Type B pancreatic cell (in vitro differentiated cells): ENCODE measurements at regions not wholly inside any gene's neighbourhood (a gene's known extent, or its start where the extent isn't known, plus 50 kb on each side); places are given as distances from the start of the nearest gene placed in this dataset.

Experiments used
- DNase-seq: peaks from one replicate; pipeline ENCODE4 v3.0.0; 2021; ENCODE audit warnings: mixed read lengths; ENCODE audit not compliant: unreplicated experiment; ENCODE audit errors: extremely low spot score
- H3K27ac Mint-ChIP-seq: 2 replicates; pipeline ENCODE4 v1.8.0; 2021; ENCODE audit warnings: mild to moderate bottlenecking, mixed read lengths
- H3K27me3 Mint-ChIP-seq: 2 replicates; pipeline ENCODE4 v1.8.0; 2021; ENCODE audit warnings: mixed read lengths
- H3K36me3 Mint-ChIP-seq: 2 replicates; pipeline ENCODE4 v1.8.0; 2021; ENCODE audit warnings: mixed read lengths
- H3K4me1 Mint-ChIP-seq: one replicate; pipeline ENCODE4 v1.8.0; 2021; ENCODE audit warnings: mixed read lengths; ENCODE audit not compliant: unreplicated experiment
- H3K4me3 Mint-ChIP-seq: 2 replicates; pipeline ENCODE4 v1.8.0; 2021; ENCODE audit warnings: mild to moderate bottlenecking, mixed read lengths
- H3K9me3 Mint-ChIP-seq: 2 replicates; pipeline ENCODE4 v1.8.0; 2021; ENCODE audit warnings: mixed read lengths
- CTCF ChIP-seq: fragments of 200-600 bp; sonication (generic); conservative IDR thresholded peaks from 2 replicates; pipeline ENCODE4 v1.5.0; 2021; ENCODE audit warnings: antibody characterized with exemption, mild to moderate bottlenecking

GRCh38 chr6:140077827-140078560, 703.5 kb upstream of the CITED2 start:
- DNase-seq = no peak
- no peaks in the 10 kb centered on the region for H3K9me3 Mint-ChIP-seq
- H3K27ac Mint-ChIP-seq = no peak overlapping the region
- H3K4me1 Mint-ChIP-seq = peaks cover 16% of the 10 kb centered on the region
- no peaks in the 10 kb centered on the region for H3K36me3 Mint-ChIP-seq
- H3K4me3 Mint-ChIP-seq = no peak overlapping the region
- no peak for TF ChIP-seq CTCF
- H3K27me3 Mint-ChIP-seq = no peaks in the 10 kb centered on the region

- Mint-ChIP-seq H3K4me3 (no peak overlapping the region), H3K27ac (no peak overlapping the region)
Measured at GRCh38 chr6:140076105-140076504, 701.7 kb upstream of the CITED2 start.

GRCh38 chr6:140073456-140073855, 699.0 kb upstream of the CITED2 start:
- no peaks in the 10 kb centered on the region for H3K9me3 Mint-ChIP-seq
- DNase-seq = no peak
- H3K4me1 Mint-ChIP-seq = peaks cover 19% of the 10 kb centered on the region

More at GRCh38 chr6:140076105-140076504, 701.7 kb upstream of the CITED2 start:
- DNase-seq = no peak
- H3K4me1 Mint-ChIP-seq = peaks cover 23% of the 10 kb centered on the region
- no peak for TF ChIP-seq CTCF
- no peaks in the 10 kb centered on the region for H3K9me3 Mint-ChIP-seq
- H3K36me3 Mint-ChIP-seq = no peaks in the 10 kb centered on the region
- no peaks in the 10 kb centered on the region for H3K27me3 Mint-ChIP-seq

GRCh38 chr6:140071601-140072062, 697.2 kb upstream of the CITED2 start:
- H3K27me3 Mint-ChIP-seq = no peaks in the 10 kb centered on the region
- H3K4me3 Mint-ChIP-seq = no peak overlapping the region
- no peaks in the 10 kb centered on the region for H3K36me3 Mint-ChIP-seq
- H3K27ac Mint-ChIP-seq = no peak overlapping the region
- TF ChIP-seq CTCF = no peak
- no peak for DNase-seq
- peaks cover 14% of the 10 kb centered on the region for H3K4me1 Mint-ChIP-seq
- no peaks in the 10 kb centered on the region for H3K9me3 Mint-ChIP-seq

More at GRCh38 chr6:140073456-140073855, 699.0 kb upstream of the CITED2 start:
- no peak for TF ChIP-seq CTCF
- H3K4me3 Mint-ChIP-seq = no peak overlapping the region
- no peaks in the 10 kb centered on the region for H3K36me3 Mint-ChIP-seq
- H3K27ac Mint-ChIP-seq = no peak overlapping the region
- no peaks in the 10 kb centered on the region for H3K27me3 Mint-ChIP-seq

GRCh38 chr6:140070846-140071473, 696.5 kb upstream of the CITED2 start:
- Mint-ChIP-seq H3K36me3 (no peaks in the 10 kb centered on the region), H3K4me3 (no peak overlapping the region), H3K4me1 (peaks cover 17% of the 10 kb centered on the region), H3K9me3 (no peaks in the 10 kb centered on the region), H3K27ac (no peak overlapping the region), H3K27me3 (no peaks in the 10 kb centered on the region)
- no peak for DNase-seq
- no peak for TF ChIP-seq CTCF
